T-helper 22 cell (primary cell): ENCODE measurements at regions not wholly inside any gene's neighbourhood (a gene's known extent, or its start where the extent isn't known, plus 50 kb on each side); places are given as distances from the start of the nearest gene placed in this dataset.
"Not testable (repeated sequence)": the region's sequence is repeated elsewhere in the genome, so short reads cannot be mapped to it uniquely, and the experiment has no call there.

ENCODE experiments used
- DNase-seq: peaks from one replicate; pipeline ENCODE4 v3.0.0-alpha.2; 2020; ENCODE audit warnings: low read depth

- no peak for DNase-seq
Observed at GRCh38 chr4:188665491-188666457, 526.5 kb downstream of the TRIML1 start.

- DNase-seq = not testable (repeated sequence)
Observed at GRCh38 chr4:188678691-188679090, 539.5 kb downstream of the TRIML1 start.

DNA sequence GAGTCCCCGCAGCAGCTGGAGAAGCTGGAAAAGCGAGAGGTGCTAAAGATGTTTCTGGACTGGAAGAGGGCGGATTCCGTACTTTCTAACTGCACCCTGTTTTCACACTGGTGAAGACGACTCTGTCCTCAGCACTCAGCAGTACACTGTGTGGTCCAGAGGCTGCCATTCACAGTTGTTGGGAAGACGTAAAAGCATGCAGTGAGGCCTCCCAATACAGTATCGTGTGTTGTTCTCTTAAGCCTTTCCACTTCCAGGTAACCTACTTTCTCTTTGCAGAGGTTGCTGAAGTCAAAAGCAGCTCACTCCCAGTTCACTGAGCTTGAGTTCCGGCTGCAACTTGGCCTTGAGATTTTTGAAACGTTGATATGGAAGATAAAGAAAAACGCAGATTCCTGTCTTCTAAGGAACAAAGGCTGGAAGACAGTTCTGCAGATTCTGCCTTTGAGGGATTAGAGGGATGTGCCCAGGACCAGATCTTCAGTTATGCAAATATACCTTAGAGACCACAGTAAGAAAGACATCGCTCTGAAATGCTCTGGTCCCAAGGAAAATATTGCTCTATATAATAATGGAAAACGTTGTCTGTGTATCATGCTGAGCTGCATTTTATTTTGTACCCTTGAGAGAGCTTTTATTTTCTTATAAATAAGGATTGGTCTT lies 540.9 kb downstream of the TRIML1 start:
- DNase-seq = no peak

GRCh38 chr4:188680667-188681063 lies 541.4 kb downstream of the TRIML1 start:
- DNase-seq = no peak

DNA sequence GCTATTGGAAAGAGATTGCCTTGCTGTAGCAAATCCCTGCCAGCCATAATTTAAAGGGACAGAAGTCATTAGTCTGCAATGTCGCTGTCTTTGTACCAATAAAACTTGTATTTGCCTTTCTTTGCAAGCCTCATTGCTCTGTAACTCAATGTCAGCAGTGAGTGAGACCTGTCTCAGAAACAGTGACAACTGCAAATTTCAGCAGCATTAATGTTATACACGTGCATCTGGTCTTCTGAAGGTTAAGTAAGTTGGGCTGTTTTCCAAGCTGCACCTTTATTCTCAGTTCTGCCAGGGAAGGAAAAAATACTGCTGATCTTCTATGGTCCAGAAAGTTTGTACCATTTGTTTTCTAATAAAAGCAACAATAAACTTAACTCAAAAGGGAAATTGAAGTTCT lies 543.1 kb downstream of the TRIML1 start:
- DNase-seq = no peak

GRCh38 chr4:188683571-188683970 lies 544.3 kb downstream of the TRIML1 start:
- DNase-seq = no peak

GRCh38 chr4:188688956-188689355 lies 549.7 kb downstream of the TRIML1 start:
- DNase-seq = no peak

DNA sequence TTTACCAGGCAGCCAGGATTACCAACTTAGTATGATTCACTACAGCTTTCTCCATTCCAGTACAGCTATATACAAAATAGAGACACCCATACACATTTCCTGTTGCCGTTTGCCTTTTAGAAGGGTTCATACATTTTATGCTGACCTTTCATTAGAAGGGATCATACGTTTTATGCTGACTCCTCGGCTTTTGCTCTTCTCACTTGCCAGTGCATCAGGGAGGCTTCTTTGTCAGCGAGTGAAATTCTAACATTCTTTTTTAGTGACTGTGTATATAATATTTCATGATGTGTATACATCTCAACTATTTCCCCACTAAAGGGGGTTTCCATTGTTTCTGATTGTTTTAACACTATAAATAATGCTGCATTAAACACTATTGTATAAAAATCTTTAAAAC lies 552.6 kb downstream of the TRIML1 start:
- no peak for DNase-seq

- no peak for DNase-seq
Observed at GRCh38 chr4:188695261-188695660, 556.0 kb downstream of the TRIML1 start.

DNA sequence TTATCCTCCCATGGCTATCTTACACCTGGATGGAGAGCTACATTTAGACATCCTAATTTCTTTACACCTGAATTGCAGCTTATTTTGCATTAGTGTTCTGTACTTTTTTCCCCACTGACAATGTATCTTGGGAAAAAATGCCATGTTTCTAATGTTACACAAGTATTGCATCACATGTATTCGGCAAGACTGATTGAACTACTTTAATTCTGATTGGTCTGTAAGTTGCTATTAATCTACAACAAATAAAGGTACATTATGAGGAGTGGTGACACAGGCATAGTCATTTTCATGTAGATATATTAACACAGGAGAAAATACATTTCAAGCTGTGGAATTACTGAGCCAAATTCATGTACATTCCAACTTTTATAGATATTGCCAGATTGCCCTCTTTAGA lies 558.0 kb downstream of the TRIML1 start:
- no peak for DNase-seq

GRCh38 chr4:188701952-188702351 lies 562.7 kb downstream of the TRIML1 start:
- DNase-seq = no peak

DNA sequence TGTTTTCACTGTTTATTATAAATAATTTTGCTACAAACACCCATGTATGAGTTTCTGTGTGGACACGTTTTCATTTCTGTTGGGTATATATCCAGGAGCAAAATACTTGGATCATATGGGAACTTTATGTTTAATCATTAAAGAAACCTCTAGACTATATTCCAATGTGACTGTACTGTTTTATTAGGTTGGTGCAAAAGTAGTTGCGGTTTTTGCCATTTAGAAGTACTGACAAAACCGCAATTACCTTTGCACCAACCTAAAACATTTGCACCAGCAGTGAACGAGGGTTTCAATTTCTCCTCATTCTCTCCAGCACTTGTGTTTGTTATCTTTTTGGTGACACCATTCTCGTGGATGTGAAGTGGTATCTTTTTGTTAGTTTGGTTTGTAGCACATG lies 565.0 kb downstream of the TRIML1 start:
- no peak for DNase-seq

- DNase-seq = no peak
Observed at GRCh38 chr4:188707036-188707435, 567.8 kb downstream of the TRIML1 start.

GRCh38 chr4:188714501-188714900 lies 575.3 kb downstream of the TRIML1 start:
- DNase-seq = no peak

- DNase-seq = no peak
Observed at GRCh38 chr4:188714907-188715306, 575.7 kb downstream of the TRIML1 start.

GRCh38 chr4:188717661-188718060 lies 578.4 kb downstream of the TRIML1 start:
- DNase-seq = no peak

DNA sequence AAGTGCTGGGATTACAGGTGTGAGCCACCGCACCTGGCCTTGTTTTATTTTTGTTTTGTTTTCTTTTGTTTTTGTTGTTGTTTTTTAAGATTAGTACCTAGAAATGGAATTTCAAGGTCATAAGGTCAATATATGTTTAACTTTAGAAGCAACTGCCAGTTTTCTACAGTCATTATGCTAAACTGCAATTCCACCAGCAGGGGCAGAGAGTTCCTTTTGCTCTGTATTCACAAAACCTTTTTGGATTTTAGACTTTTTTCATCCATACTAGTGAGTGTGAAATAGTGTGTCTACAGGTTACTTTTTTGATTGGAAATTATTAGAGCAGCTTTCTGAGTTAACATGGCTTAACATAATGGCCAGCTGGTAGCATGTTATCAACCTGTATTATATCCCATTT lies 580.6 kb downstream of the TRIML1 start:
- DNase-seq = no peak

DNA sequence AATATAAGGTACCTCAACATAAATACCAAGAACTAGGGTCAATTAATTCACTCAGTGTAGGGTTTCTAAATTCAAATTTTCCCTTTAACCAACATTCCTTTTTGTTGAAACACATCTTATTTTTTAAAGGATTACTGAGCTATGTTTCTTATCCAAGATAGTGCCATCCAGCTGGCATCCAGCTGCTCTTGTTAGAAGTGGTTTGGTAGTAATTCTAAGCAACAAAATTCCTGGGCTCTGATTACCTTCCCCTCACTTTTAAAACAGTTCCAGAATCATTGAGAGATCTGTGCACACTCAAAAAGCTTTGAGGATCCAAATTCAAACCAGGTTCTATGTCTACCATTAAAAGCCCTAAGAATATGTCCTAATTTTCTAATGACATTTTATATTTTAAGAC lies 583.7 kb downstream of the TRIML1 start:
- DNase-seq = no peak

GRCh38 chr4:188727746-188728145 lies 588.5 kb downstream of the TRIML1 start:
- DNase-seq = no peak

- no peak for DNase-seq
Observed at GRCh38 chr4:188728359-188728758, 589.1 kb downstream of the TRIML1 start.

DNA sequence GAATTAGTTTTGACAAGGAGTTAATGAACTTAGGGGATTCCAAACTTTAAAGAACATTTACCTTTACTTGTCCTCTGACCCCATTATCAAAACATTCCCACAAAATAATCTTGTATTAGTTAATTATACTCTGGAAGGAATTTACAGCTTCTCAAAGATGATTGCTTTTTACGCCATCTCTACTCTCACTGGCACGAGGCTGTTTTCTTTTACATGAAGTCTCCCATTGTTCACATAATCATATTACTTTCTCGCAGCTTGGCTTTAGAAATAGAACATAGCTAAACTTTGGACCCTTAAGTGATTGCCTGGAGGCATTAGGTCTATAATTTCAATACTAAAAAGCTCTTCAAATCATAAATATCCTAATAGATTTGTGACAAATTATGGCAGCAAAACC lies 592.9 kb downstream of the TRIML1 start:
- DNase-seq = no peak

DNA sequence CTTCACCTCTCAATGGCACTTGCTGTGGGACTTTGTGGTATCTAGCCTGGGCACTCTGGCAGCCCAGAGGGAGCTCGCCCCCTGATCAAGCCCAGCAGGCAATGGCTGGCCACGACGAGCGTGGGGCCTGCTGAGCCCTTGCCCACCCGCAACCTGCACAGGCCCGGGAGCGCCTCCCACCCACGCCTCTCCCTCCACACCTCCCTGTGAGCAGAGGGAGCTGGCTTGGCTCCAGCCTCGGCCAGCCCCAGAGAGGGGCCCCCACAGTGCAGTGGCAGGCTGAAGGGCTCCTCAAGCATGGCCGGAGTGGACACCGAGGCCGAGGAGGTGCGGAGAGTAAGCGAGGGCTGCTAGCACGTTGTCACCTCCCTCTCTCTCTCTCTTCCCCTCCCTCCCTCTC lies 595.8 kb downstream of the TRIML1 start:
- DNase-seq = no peak

DNA sequence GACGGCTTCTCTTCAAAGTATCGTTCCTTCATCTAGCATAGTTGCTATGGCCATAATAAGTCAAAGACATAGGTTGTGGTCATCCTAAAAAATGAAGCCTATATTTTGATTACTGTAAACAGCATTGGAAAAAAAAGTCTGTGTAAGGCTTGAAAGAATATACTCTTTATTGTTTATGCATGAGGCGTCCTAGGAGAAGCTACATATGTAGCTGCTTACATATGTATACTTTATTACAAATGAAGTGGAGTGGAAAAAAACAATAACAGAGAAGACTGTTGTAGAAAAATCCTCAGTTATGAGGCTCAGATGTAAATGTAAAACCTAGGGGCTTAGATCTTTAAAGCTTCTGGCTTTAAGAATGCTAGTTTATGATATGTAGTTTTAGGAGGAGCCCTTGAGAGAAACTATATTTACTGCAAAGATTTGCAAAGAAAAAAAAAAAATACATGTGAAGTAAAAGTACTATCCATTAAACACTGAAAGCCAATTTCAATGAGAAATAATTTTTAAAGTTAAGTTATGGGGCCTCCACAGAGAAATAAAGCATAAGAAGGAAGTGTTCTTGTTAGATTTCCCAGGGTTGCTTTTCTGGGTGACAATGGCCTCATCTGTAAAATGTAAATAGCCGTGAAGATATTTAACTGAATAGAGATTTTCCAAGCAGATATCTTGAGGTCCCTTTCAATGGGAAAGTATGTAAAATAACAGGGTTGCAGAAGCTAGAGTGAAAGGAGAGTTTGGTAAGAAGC lies 598.2 kb downstream of the TRIML1 start:
- DNase-seq = no peak
